Peyer's patch (tissue), 4 donors: ENCODE measurements at regions not wholly inside any gene's neighbourhood (a gene's known extent, or its start where the extent isn't known, plus 50 kb on each side); places are given as distances from the start of the nearest gene placed in this dataset.
"Not testable (repeated sequence)": the region's sequence is repeated elsewhere in the genome, so short reads cannot be mapped to it uniquely, and the experiment has no call there.

Experiments
- DNase-seq, 3 donors: peaks; one replicate each; pipeline ENCODE4 v3.0.0-alpha.2; 2017 to 2019
- H3K27ac ChIP-seq, 4 donors: fragments of 200-600 bp; sonication (generic); one replicate each; pipeline ENCODE4 v1.5.1; 2016 to 2019
- H3K27me3 ChIP-seq, 2 donors: fragments of 200-600 bp; sonication (generic); one replicate each; pipeline ENCODE4 v1.5.1; 2019
- H3K36me3 ChIP-seq, 3 donors: fragments of 200-600 bp; sonication (generic); one replicate each; pipeline ENCODE4 v1.5.1; 2016 to 2019
- H3K4me1 ChIP-seq, 4 donors: fragments of 200-600 bp; sonication (generic); one replicate each; pipeline ENCODE4 v1.5.1; 2016 to 2019
- H3K4me3 ChIP-seq, 4 donors: fragments of 200-600 bp; sonication (generic); 1 replicate in 3 of 4; 2 replicates in 1 of 4; pipeline ENCODE4 v1.5.1; 2016 to 2019; ENCODE audit warnings: mild to moderate bottlenecking in 1 of 4
- H3K9me3 ChIP-seq, 4 donors: fragments of 200-600 bp; sonication (generic); one replicate each; pipeline ENCODE4 v1.5.1; 2016 to 2019; ENCODE audit warnings: mild to moderate bottlenecking in 1 of 4
- CTCF ChIP-seq, 6 experiments: fragments of 450-650 bp in 4 of 6; fragments of 200-600 bp in 2 of 6; sonication (generic) in 1 of 6; IDR thresholded peaks; one replicate each; pipeline ENCODE4 v1.5.1; 2017 to 2019; ENCODE audit warnings: antibody characterized with exemption in 6 of 6, mild to moderate bottlenecking in 3 of 6, moderate library complexity in 1 of 6
- POLR2A ChIP-seq, 2 donors: fragments of 450-650 bp; IDR thresholded peaks; one replicate each; pipeline ENCODE4 v1.5.1; 2017; ENCODE audit warnings: antibody characterized with exemption in 2 of 2, mild to moderate bottlenecking in 2 of 2, moderate library complexity in 2 of 2

GRCh38 chr6:8175046-8175777 is 72.9 kb upstream of the EEF1E1 start:
- TF ChIP-seq CTCF (IDR thresholded peaks at IDR 0.05), result no peak
- Histone ChIP-seq H3K27me3 (no peaks in the 10 kb centered on the region), H3K4me1 (no peaks in the 10 kb centered on the region), H3K4me3 (no peak overlapping the region), H3K9me3 (no peaks in the 10 kb centered on the region), H3K36me3 (no peaks in the 10 kb centered on the region), H3K27ac (no peak overlapping the region)
- no peak for DNase-seq

GRCh38 chr6:8174571-8174970 is 72.2 kb upstream of the EEF1E1 start:
- Histone ChIP-seq H3K4me1 (no peaks in the 10 kb centered on the region), H3K4me3 (no peak overlapping the region), H3K36me3 (no peaks in the 10 kb centered on the region), H3K27me3 (no peaks in the 10 kb centered on the region), H3K27ac (no peak overlapping the region), H3K9me3 (no peaks in the 10 kb centered on the region)
- TF ChIP-seq POLR2A (IDR thresholded peaks at IDR 0.05) (no peak), CTCF (IDR thresholded peaks at IDR 0.05) (no peak)
- no peak for DNase-seq

GRCh38 chr6:8172530-8172929 is 70.2 kb upstream of the EEF1E1 start:
- DNase-seq, result no peak
- Histone ChIP-seq H3K9me3 (no peaks in the 10 kb centered on the region), H3K27ac (no peak overlapping the region), H3K36me3 (no peaks in the 10 kb centered on the region), H3K27me3 (no peaks in the 10 kb centered on the region), H3K4me3 (no peak overlapping the region), H3K4me1 (no peaks in the 10 kb centered on the region)
- TF ChIP-seq CTCF (IDR thresholded peaks at IDR 0.05) (no peak), POLR2A (IDR thresholded peaks at IDR 0.05) (no peak)

- H3K4me1 ChIP-seq, result no peaks in the 10 kb centered on the region
- no peaks in the 10 kb centered on the region for H3K27me3 ChIP-seq
- no peak overlapping the region for H3K27ac ChIP-seq
- no peaks in the 10 kb centered on the region for H3K36me3 ChIP-seq
- DNase-seq, result no peak
- TF ChIP-seq CTCF (IDR thresholded peaks at IDR 0.05), result no peak
- TF ChIP-seq POLR2A (IDR thresholded peaks at IDR 0.05), result no peak
- H3K9me3 ChIP-seq, result no peaks in the 10 kb centered on the region
- no peak overlapping the region for H3K4me3 ChIP-seq
Observed at GRCh38 chr6:8170754-8171153, 68.4 kb upstream of the EEF1E1 start.

- Histone ChIP-seq H3K27me3 (no peaks in the 10 kb centered on the region), H3K36me3 (no peaks in the 10 kb centered on the region), H3K4me1 (no peaks in the 10 kb centered on the region), H3K9me3 (no peaks in the 10 kb centered on the region), H3K27ac (no peak overlapping the region), H3K4me3 (no peak overlapping the region)
- no peak for DNase-seq
- no peak for TF ChIP-seq POLR2A (IDR thresholded peaks at IDR 0.05)
Observed at GRCh38 chr6:8170245-8170644, 67.9 kb upstream of the EEF1E1 start.

- TF ChIP-seq CTCF (IDR thresholded peaks at IDR 0.05), result no peak
- no peak for TF ChIP-seq POLR2A (IDR thresholded peaks at IDR 0.05)
- no peaks in the 10 kb centered on the region for H3K36me3 ChIP-seq
- no peak overlapping the region for H3K27ac ChIP-seq
Observed at GRCh38 chr6:8166156-8166555, 63.8 kb upstream of the EEF1E1 start.

GRCh38 chr6:8165008-8165407 is 62.7 kb upstream of the EEF1E1 start:
- H3K4me3 ChIP-seq, H3K4me1 ChIP-seq, H3K27me3 ChIP-seq, H3K27ac ChIP-seq, DNase-seq, H3K9me3 ChIP-seq, H3K36me3 ChIP-seq: not testable (repeated sequence)

More at GRCh38 chr6:8166156-8166555, 63.8 kb upstream of the EEF1E1 start:
- H3K9me3 ChIP-seq, result no peaks in the 10 kb centered on the region
- no peaks in the 10 kb centered on the region for H3K27me3 ChIP-seq
- DNase-seq, result no peak
- no peak overlapping the region for H3K4me3 ChIP-seq
- no peaks in the 10 kb centered on the region for H3K4me1 ChIP-seq

- not testable (repeated sequence) for H3K4me1 ChIP-seq, H3K27ac ChIP-seq, H3K9me3 ChIP-seq, H3K4me3 ChIP-seq, DNase-seq, H3K27me3 ChIP-seq, H3K36me3 ChIP-seq
Observed at GRCh38 chr6:8164281-8164680, 61.9 kb upstream of the EEF1E1 start.
